ENCODE measurements at regions not wholly inside any gene's neighbourhood (a gene's known extent, or its start where the extent isn't known, plus 50 kb on each side); places are given as distances from the start of the nearest gene placed in this dataset.

- no peak for TF ChIP-seq CTCF (IDR thresholded peaks at IDR 0.05)
- TF ChIP-seq POLR2A (IDR thresholded peaks at IDR 0.05), result no peak
- WGBS, 4 donors, result 40 to 53% (median 49%) methylated on average over 4 of the region's 4 CpGs
Measured at GRCh38 chr3:117671722-117672318, 962.2 kb downstream of the TUSC7 start.

GRCh38 chr3:117674321-117674720 lies 964.7 kb downstream of the TUSC7 start:
- Histone ChIP-seq H3K27ac (no peak overlapping the region), H3K9me3 (replicated peaks in 1 of 3) (no peaks in the 10 kb centered on the region), H3K4me1 (replicated peaks in 1 of 2) (peaks cover 0 to 5% of the 10 kb centered on the region in 2 donors), H3K4me3 (no peak overlapping the region), H3K27me3 (no peaks in the 10 kb centered on the region), H3K36me3 (replicated peaks in 1 of 2) (no peaks in the 10 kb centered on the region)
- no peak for TF ChIP-seq POLR2A (IDR thresholded peaks at IDR 0.05)
- TF ChIP-seq CTCF (IDR thresholded peaks at IDR 0.05), result no peak
- intact Hi-C loops (cut with DNase I), result no loop called here
- DNase-seq, result no peak
- WGBS, 4 donors, result 86 to 92% (median 89%) methylated on average over 3 to 4 of the region's 4 CpGs

More at GRCh38 chr3:117671722-117672318, 962.2 kb downstream of the TUSC7 start:
- intact Hi-C loops (cut with DNase I), result no loop called here
- Histone ChIP-seq H3K27me3 (no peaks in the 10 kb centered on the region), H3K27ac (peak overlapping the region in 1 of 5 donors; percentile 15), H3K9me3 (replicated peaks in 1 of 3) (no peaks in the 10 kb centered on the region), H3K36me3 (replicated peaks in 1 of 2) (no peaks in the 10 kb centered on the region), H3K4me3 (no peak overlapping the region), H3K4me1 (replicated peaks in 1 of 2) (peaks cover under 1 to 5% of the 10 kb centered on the region in 2 donors)
- peak; percentile 19 to 68 (median 25) for DNase-seq

- H3K27ac ChIP-seq, result no peak overlapping the region
- H3K27me3 ChIP-seq, result no peaks in the 10 kb centered on the region
- H3K9me3 ChIP-seq (replicated peaks in 1 of 3), result no peaks in the 10 kb centered on the region
- H3K4me1 ChIP-seq (replicated peaks in 1 of 2), result no peaks in the 10 kb centered on the region
- intact Hi-C loops (cut with DNase I), result no loop called here
- no peak overlapping the region for H3K4me3 ChIP-seq
- DNase-seq, result peak in 1 of 7 donors; percentile 9
- TF ChIP-seq POLR2A (IDR thresholded peaks at IDR 0.05) (no peak), CTCF (IDR thresholded peaks at IDR 0.05) (no peak)
- WGBS, 4 donors, result 57 to 74% (median 65%) methylated on average over 2 of the region's 2 CpGs
- H3K36me3 ChIP-seq (replicated peaks in 1 of 2), result no peaks in the 10 kb centered on the region
Measured at GRCh38 chr3:117681619-117682018, 972.0 kb downstream of the TUSC7 start.

DNA sequence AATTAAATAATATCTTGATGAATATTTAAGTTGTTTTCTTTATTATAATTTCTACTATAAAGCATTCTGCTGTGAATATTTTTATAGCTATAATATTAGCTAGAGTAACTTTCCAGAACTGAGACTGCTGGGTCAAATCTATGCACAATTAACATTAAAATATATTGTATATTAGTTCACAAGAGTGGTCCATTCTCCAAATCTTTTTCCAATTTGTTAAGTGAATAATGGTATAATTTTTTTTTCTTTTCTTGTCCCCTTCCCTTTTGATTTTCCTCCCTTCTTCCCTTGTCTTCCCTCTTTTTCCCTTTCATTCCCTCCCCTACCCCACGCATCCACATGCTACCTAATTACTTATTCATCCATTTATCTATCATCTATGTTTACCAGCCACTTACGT lies 977.5 kb downstream of the TUSC7 start:
- DNase-seq, result no peak
- Histone ChIP-seq H3K36me3 (replicated peaks in 1 of 2) (no peaks in the 10 kb centered on the region), H3K27me3 (no peaks in the 10 kb centered on the region), H3K4me3 (no peak overlapping the region), H3K4me1 (replicated peaks in 1 of 2) (no peaks in the 10 kb centered on the region), H3K9me3 (replicated peaks in 1 of 3) (no peaks in the 10 kb centered on the region), H3K27ac (no peak overlapping the region)
- 91 to 95% (median 94%) methylated on average over 2 of the region's 2 CpGs for WGBS, 4 donors
- intact Hi-C loops (cut with DNase I), result no loop called here
- TF ChIP-seq CTCF (IDR thresholded peaks at IDR 0.05) (no peak), POLR2A (IDR thresholded peaks at IDR 0.05) (no peak)

All from adrenal gland (tissue), 9 donors.